Fibroblast of lung (primary cell): ENCODE measurements at regions not wholly inside any gene's neighbourhood (a gene's known extent, or its start where the extent isn't known, plus 50 kb on each side); places are given as distances from the start of the nearest gene placed in this dataset.

Experiments used
- DNase-seq, 2 donors: peaks; one replicate each; pipeline versions ENCODE4 v3.0.0 to v3.0.0-alpha.2; 2010; ENCODE audit warnings: low read depth in 2 of 2
- H2AFZ ChIP-seq: 2 replicates; pipeline ENCODE4 v1.5.1; 2012; ENCODE audit warnings: low read length, control low read depth, inconsistent platforms
- H3K27ac ChIP-seq: 2 replicates; pipeline ENCODE4 v1.5.1; 2011; ENCODE audit warnings: low read length, control low read depth; ENCODE audit not compliant: insufficient read depth
- H3K27me3 ChIP-seq: 2 replicates; pipeline ENCODE4 v1.5.1; 2011; ENCODE audit warnings: mild to moderate bottlenecking, low read length; ENCODE audit not compliant: control insufficient read depth, insufficient read depth
- H3K36me3 ChIP-seq: 2 replicates; pipeline ENCODE4 v1.5.1; 2011; ENCODE audit warnings: low read length; ENCODE audit not compliant: control insufficient read depth, insufficient read depth
- H3K4me1 ChIP-seq: 2 replicates; pipeline ENCODE4 v1.5.1; 2011; ENCODE audit warnings: low read length; ENCODE audit not compliant: control insufficient read depth, insufficient read depth; ENCODE audit errors: extremely low read depth
- H3K4me2 ChIP-seq: 2 replicates; pipeline ENCODE4 v1.5.1; 2011; ENCODE audit warnings: low read length, control low read depth; ENCODE audit not compliant: insufficient read depth; ENCODE audit errors: extremely low read depth
- H3K4me3 ChIP-seq, 4 experiments: fragments of 200-600 bp in 1 of 4; sonication (generic) in 1 of 4; replicated peaks in 1 of 4; 2 replicates each; pipeline ENCODE4 v1.5.1; 2011 to 2016; ENCODE audit warnings: low read length in 4 of 4, low read depth in 3 of 4, mild to moderate bottlenecking in 3 of 4, control low read depth in 2 of 4, inconsistent platforms in 1 of 4, mixed read lengths in 1 of 4; ENCODE audit not compliant: insufficient read depth in 1 of 4; ENCODE audit errors: control extremely low read depth in 1 of 4
- H3K79me2 ChIP-seq: 2 replicates; pipeline ENCODE4 v1.5.1; 2012; ENCODE audit warnings: mild to moderate bottlenecking, low read length, inconsistent platforms; ENCODE audit not compliant: control insufficient read depth, insufficient read depth
- H3K9ac ChIP-seq: 2 replicates; pipeline ENCODE4 v1.5.1; 2011; ENCODE audit warnings: mild to moderate bottlenecking, low read length, control low read depth; ENCODE audit not compliant: insufficient read depth
- H3K9me3 ChIP-seq: 2 replicates; pipeline ENCODE4 v1.5.1; 2012; ENCODE audit warnings: low read depth, low read length; ENCODE audit not compliant: control insufficient read depth, insufficient read depth
- H4K20me1 ChIP-seq: 2 replicates; pipeline ENCODE4 v1.5.1; 2011; ENCODE audit warnings: low read length; ENCODE audit not compliant: control insufficient read depth, insufficient read depth; ENCODE audit errors: extremely low read depth
- EZH2 ChIP-seq: IDR thresholded peaks from 2 replicates; pipeline ENCODE4 v1.5.1; 2012; ENCODE audit warnings: low read length, control low read depth, mild to moderate bottlenecking; ENCODE audit errors: missing control alignments
- TF ChIP-seq, protein P1 (sequence below), 2 donors: IDR thresholded peaks in 1 of 2; conservative IDR thresholded peaks in 1 of 2; 1 replicate in 1 of 2; 2 replicates in 1 of 2; pipeline ENCODE4 v1.5.1; 2011 to 2012; ENCODE audit warnings: low read length in 2 of 2, control low read depth in 1 of 2, inconsistent platforms in 1 of 2, low read depth in 1 of 2, mild to moderate bottlenecking in 1 of 2

DNA sequence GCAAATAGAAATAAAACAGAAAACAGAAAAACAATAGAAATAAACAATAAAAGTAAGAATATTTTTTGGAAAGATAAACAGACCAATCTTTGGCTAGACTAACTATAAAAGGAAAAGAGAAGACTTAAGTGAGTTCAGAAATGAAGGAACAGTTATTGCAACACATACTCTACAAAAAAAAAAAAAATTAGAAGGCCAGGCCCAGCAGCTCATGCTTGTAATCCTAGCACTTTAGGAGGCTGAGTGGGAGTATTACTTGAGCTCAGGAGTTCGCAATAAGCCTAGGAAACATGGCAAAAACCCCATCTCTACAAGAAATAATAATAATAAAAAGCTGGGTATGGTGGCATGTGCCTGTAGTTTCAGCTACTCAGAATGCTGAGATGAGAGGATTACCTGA is 336.7 kb downstream of the DTHD1 start:
- Histone ChIP-seq H3K4me3 (no peak overlapping the region), H4K20me1 (no peaks in the 10 kb centered on the region), H3K4me2 (no peak overlapping the region), H2AFZ (no peak overlapping the region), H3K9me3 (no peaks in the 10 kb centered on the region), H3K9ac (no peak overlapping the region), H3K79me2 (no peaks in the 10 kb centered on the region), H3K4me1 (no peaks in the 10 kb centered on the region), H3K36me3 (no peaks in the 10 kb centered on the region), H3K27ac (no peak overlapping the region), H3K27me3 (no peaks in the 10 kb centered on the region)
- no peak for TF ChIP-seq EZH2
- no peak for DNase-seq

DNA sequence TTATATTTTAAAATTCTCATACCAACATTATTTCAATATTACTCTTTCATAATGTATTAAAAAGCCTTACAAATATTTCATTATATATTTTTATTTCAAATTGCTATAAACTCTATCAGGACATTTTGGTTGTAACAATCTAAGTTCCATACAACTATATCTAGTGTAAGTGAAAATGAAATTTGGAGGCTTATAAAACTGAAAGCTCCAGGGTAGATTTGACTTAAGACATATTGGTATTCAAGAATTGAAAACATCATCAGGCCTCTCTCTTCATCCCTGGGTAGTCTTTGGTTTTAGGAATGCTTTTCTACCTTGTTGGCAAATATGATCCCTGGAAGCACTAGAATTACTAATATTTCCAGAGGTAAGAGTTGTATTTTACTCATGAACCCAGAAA is 342.6 kb downstream of the DTHD1 start:
- Histone ChIP-seq H4K20me1 (no peaks in the 10 kb centered on the region), H3K36me3 (no peaks in the 10 kb centered on the region)
- TF ChIP-seq, protein P1, sequence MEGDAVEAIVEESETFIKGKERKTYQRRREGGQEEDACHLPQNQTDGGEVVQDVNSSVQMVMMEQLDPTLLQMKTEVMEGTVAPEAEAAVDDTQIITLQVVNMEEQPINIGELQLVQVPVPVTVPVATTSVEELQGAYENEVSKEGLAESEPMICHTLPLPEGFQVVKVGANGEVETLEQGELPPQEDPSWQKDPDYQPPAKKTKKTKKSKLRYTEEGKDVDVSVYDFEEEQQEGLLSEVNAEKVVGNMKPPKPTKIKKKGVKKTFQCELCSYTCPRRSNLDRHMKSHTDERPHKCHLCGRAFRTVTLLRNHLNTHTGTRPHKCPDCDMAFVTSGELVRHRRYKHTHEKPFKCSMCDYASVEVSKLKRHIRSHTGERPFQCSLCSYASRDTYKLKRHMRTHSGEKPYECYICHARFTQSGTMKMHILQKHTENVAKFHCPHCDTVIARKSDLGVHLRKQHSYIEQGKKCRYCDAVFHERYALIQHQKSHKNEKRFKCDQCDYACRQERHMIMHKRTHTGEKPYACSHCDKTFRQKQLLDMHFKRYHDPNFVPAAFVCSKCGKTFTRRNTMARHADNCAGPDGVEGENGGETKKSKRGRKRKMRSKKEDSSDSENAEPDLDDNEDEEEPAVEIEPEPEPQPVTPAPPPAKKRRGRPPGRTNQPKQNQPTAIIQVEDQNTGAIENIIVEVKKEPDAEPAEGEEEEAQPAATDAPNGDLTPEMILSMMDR (conservative IDR thresholded peaks at IDR 0.05 in 1 of 2, IDR thresholded peaks at IDR 0.05 in 1 of 2; ENCODE audit: low read depth in 1 of 2, low read length in 2 of 2): no peak
- no peak for TF ChIP-seq EZH2

DNA sequence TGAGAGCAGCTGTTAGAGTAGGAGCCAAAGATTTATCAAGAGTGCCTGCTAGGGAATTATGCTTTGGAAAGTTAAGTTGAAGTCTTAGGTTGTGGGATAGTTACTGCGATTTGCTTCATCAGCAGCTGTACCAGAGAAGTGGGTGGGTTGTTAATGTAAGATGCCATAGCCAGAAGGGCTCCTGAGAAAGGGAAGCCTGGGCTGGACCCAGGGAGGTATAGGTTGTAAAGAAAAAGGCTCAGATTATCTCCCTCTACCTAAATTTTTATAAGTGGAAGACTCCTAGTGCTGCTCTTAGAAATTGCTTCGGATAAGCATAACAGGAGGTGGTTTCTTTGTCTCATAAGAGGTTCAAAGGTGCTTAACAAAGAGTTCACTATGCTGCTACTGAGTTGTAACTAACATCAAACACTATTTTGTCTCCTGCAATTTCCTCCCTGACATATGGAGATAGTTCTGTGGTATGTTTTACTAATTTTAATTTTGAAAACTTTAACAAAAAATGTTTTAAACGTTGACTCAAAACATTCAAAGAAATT is 356.9 kb downstream of the DTHD1 start:
- Histone ChIP-seq H3K4me1 (no peaks in the 10 kb centered on the region), H3K36me3 (no peaks in the 10 kb centered on the region), H3K9me3 (no peaks in the 10 kb centered on the region), H3K27ac (no peak overlapping the region), H3K27me3 (no peaks in the 10 kb centered on the region), H3K4me3 (no peak overlapping the region), H3K9ac (no peak overlapping the region), H3K79me2 (no peaks in the 10 kb centered on the region), H3K4me2 (no peak overlapping the region), H2AFZ (no peak overlapping the region), H4K20me1 (no peaks in the 10 kb centered on the region)
- DNase-seq: no peak
- TF ChIP-seq, protein P1 (conservative IDR thresholded peaks at IDR 0.05 in 1 of 2, IDR thresholded peaks at IDR 0.05 in 1 of 2; ENCODE audit: low read depth in 1 of 2, low read length in 2 of 2): no peak
- no peak for TF ChIP-seq EZH2

More for the DNA sequence above, 342.6 kb downstream of the DTHD1 start:
- no peaks in the 10 kb centered on the region for H3K27me3 ChIP-seq
- H3K9me3 ChIP-seq: no peaks in the 10 kb centered on the region
- no peak overlapping the region for H2AFZ ChIP-seq
- H3K27ac ChIP-seq: no peak overlapping the region
- H3K4me3 ChIP-seq: no peak overlapping the region
- no peak overlapping the region for H3K4me2 ChIP-seq
- DNase-seq: no peak
- no peaks in the 10 kb centered on the region for H3K79me2 ChIP-seq
- no peak overlapping the region for H3K9ac ChIP-seq
- no peaks in the 10 kb centered on the region for H3K4me1 ChIP-seq
